ENCODE measurements at regions not wholly inside any gene's neighbourhood (a gene's known extent, or its start where the extent isn't known, plus 50 kb on each side); places are given as distances from the start of the nearest gene placed in this dataset.

DNA sequence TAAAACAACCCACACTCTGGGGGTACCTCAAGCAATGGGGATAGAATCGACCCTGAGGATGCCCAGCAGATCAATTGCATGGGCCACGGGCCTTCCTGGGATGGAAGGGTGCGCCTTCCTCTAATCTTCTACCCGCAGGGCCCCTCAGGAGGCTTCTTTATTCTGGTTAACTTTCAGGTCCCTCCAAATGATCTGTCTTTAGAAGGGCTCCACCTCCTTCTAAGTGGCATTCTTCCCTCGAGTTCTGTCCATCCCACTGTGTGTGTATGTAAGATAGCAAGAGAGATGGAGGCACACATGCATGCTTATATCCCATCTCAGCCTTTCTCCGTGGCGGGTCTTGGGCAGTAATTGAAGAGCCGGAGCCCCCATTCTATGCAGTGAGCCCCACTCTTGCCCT, 125.7 kb downstream of the MRM1 start:
- DNase-seq (ENCODE audit: low spot score in 2 of 2) (no peak), FAIRE-seq (no peak)

- FAIRE-seq = no peak
- no peak for DNase-seq (ENCODE audit: low spot score in 2 of 2)
Measured at GRCh38 chr17:36727577-36727976, 126.2 kb downstream of the MRM1 start.

GRCh38 chr17:36728030-36728991, 126.9 kb downstream of the MRM1 start:
- FAIRE-seq (no peak), DNase-seq (ENCODE audit: low spot score in 2 of 2) (no peak)

DNA sequence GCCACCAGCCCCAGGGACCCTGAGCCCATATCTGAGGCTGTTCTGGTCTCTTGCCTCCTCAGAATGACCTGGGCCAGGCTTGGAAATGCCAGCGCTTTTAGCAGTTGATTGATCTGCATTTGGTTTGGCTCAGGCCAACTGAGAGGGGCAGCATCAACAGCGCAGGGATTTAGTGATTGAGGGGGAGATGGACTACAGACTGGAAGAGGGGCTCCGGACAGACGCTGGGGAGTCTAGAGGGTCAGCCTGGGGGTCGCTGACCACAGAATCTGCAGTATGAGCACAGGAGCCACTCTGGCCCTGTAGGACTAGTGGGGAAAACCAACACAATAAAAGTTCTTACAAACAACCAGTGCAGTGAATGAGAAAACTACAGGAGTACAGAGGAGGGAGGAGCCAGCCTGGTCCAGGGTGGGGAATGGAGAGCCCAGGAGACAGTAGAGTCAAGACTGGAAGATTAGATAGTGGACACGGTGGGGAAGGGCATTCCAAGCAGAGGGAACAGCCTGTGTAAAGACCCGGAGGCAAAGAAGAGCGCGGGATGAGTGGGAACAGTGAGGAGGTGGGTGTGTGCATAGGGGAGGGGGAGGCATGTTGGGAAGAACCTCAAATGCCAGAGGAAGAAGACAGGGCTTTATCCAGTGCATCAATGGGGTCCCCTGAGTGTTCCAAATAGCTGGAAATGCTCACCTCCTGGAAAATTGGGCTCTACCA, 128.9 kb downstream of the MRM1 start:
- DNase-seq (ENCODE audit: low spot score in 2 of 2) (no peak), FAIRE-seq (no peak)

DNA sequence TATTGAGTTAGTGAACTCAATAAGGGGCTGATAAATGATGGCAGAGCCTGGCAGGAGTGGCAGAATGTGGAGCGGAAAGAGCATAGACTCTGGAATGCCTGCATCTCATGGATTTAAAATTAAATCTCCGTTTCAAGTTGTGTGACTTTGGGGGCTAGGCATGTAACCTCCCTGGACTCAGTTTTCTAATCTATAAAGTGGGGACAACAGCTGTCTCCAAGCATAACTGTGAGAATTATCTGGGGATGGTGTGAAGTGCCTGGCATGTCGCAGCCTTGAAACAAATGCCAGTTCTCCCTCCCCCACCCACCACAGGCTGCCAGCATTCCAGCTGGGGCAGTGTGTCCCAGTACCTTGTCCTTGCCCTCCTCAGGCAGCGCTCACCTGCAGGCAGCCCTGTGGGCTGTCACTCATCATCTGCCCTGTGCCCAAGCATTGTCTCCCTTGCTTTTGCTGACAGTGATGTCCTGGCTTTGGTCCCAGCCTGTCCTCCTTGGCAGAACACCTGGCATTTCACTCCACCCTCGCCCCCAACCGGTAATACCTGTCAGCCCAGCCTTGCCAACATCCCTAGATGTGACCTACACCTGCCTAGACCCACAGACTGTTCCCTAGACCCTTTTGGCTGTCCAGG, 129.6 kb downstream of the MRM1 start:
- FAIRE-seq = no peak
- no peak for DNase-seq (ENCODE audit: low spot score in 2 of 2)

GRCh38 chr17:36731811-36732210, 130.4 kb downstream of the MRM1 start:
- DNase-seq (ENCODE audit: low spot score in 2 of 2) (no peak), FAIRE-seq (no peak)

- DNase-seq (ENCODE audit: low spot score in 2 of 2) = no peak
- no peak for FAIRE-seq
Measured at GRCh38 chr17:36732351-36732750, 131.0 kb downstream of the MRM1 start.

DNA sequence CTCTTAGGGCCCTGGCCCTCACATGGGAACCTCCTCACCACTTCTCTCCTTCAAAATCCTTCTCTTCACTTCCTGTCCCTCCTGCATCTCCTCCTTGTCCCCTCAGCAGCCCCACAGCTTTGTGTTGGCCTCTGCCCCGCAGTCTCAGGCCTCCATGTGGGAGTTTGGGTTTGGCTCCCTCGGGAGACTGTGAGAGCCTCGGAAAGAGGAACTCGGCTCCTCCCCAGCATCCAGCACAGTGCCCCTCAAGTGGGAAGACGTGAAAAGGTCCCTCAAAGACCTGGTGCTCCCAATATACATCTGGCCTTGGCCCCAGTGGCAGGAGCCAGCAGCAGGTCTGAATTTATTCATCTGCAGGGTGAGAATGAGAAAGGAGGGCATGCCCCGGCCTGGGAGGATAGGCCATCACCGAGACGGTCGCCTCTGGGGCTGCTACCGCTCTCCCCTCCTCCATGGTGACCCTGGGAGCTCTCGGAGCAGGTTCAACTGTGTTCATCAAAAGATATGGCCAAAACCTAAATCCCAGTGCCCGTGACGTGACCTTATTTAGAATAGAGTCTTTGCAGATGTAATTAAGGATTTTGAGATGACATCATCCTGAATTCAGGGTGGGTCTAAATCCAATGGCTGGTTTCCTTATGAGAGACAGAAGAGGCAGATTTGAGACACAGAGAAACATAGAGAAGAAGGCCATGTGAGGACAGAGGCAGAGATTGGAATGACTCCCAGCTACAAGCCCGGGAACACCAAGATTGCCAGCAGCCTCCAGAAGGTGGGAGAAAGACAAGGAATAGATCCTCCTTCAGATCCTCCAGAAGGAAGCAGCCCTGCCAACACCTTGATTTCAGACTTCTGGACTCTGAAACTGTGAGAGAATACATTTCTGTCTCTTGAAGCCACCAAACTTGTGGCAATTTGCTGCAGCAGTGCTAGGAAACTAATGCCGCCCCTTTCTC, 135.1 kb downstream of the MRM1 start:
- FAIRE-seq (no peak), DNase-seq (ENCODE audit: low spot score in 2 of 2) (no peak)

DNA sequence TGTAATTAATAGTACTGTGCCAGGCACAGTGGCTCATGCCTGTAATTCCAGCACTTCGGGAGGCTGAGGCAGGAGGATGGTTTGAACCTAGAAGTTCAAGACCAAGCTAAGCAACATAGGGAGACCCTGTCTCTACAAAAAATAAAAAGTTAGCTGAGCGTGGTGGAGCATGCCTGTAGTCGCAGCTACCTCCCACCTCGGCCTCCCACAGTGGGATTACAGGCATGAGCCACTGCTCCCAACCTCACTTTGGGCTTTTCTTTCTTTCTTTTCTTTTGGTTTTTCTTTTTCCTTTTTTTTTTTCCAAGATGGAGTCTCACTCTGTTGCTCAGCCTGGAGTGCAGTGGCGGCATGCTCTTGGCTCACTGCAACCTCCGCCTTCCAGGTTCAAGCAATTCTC, 137.8 kb downstream of the MRM1 start:
- no peak for DNase-seq (ENCODE audit: low spot score in 2 of 2)
- no peak for FAIRE-seq

DNA sequence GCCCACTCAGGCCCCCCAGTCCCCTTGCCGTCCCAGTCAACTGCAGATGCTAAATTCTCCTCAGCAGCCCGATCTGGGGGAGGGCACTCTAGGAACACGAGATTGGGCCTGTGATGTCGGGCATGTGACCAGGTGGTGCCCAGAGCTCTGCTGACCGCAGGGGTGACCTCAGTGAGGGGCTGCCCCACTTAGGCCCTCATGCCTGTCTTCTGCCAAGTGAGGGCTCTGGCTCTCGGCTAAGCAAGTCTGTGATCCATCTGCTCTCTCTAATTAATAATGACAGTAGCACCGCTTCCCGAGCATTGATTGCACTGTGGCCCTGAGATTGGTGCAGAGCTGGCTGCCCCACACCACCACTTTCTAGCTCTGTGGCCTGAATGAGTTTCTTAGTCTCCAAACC, 138.8 kb downstream of the MRM1 start:
- no peak for DNase-seq (ENCODE audit: low spot score in 2 of 2)
- no peak for FAIRE-seq

DNA sequence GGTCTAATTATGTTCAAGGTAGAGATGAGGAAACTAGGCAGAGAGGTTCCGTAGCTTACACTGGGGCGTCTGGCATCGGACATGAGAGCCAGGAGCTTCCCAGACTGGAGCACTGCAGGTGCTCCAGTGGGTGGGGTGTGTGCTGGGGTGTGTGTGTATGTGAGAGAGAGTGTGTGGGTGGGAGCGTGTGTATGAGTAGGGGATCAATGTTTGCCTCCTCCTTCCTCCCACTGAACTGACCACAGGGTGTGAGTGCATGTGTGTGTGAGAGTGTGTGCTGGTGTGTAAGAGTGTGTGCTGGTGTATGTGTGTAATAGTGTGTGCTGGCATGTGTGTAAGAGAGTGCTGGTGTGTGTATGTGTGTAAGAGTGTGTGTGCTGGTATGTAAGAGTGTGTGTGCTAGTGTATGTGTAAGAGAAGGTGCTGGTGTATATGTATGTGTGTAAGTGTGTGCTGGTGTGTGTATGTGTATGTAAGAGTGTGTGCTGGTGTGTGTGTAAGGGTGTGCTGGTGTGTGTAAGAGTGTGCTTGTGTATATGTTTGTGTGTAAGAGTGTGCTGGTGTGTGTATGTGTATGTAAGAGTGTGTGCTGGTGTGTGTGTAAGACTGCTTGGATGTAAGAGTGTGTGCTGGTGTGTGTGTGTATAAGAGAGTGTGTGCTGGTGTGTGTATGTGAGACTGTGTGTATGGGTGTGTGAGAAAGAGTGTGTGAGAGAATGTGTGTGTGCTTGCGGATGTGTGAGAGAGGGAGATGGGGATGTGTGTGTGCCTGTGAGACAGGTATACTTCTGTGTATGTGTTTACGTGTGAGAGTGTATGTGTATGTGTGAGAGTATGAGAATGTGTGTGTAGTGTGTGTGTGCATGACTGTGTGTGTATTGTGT, 139.9 kb downstream of the MRM1 start:
- no peak for DNase-seq (ENCODE audit: low spot score in 2 of 2)
- no peak for FAIRE-seq

GRCh38 chr17:36742267-36743000, 141.1 kb downstream of the MRM1 start:
- no peak for FAIRE-seq

GRCh38 chr17:36743130-36743529, 141.7 kb downstream of the MRM1 start:
- DNase-seq (ENCODE audit: low spot score in 2 of 2) = no peak
- no peak for FAIRE-seq

More at GRCh38 chr17:36742267-36743000, 141.1 kb downstream of the MRM1 start:
- no peak for DNase-seq (ENCODE audit: low spot score in 2 of 2)

GRCh38 chr17:36746381-36747053, 145.1 kb downstream of the MRM1 start:
- FAIRE-seq = no peak

DNA sequence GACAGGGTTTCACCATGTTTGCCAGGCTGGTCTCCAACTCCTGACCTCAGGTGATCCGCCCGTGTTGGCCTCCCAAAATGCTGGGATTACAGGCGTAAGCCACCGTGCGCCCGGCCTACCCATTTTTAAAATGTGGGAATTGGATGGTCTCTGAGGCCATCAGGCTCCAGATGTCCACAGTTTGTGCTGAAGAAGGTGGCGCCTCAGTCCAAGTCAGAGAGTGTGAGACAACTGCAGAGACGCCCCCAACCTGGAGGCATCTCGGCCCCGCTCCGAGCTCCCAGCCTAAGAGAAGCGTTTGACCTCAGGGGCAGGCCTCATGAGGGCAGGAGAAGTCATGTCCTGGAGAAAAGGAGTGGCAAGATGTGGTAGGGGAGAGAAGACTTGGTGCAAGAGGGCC, 146.5 kb downstream of the MRM1 start:
- DNase-seq (ENCODE audit: low spot score in 2 of 2) (no peak), FAIRE-seq (no peak)

More at GRCh38 chr17:36746381-36747053, 145.1 kb downstream of the MRM1 start:
- DNase-seq (ENCODE audit: low spot score in 2 of 2) = no peak

DNA sequence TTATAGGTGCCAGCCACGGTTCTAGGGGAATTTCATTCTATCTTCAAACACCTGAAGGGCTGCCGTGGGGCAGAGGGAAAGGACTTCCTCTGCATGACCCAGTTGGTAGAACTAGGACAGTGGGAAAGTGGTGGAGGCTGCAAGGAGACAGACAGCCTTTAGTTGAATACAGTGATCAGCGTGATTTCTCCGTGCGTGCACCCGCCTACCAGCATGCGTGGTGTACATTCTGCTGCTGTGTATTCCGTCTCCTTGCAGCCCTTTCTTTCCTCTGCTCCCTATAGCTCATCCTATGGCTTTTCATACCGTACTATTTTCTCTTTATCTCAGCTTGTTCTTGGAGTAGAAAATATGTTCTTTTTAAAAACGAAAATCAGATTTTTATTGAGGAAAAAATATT, 146.9 kb downstream of the MRM1 start:
- FAIRE-seq (no peak), DNase-seq (ENCODE audit: low spot score in 2 of 2) (no peak)

DNA sequence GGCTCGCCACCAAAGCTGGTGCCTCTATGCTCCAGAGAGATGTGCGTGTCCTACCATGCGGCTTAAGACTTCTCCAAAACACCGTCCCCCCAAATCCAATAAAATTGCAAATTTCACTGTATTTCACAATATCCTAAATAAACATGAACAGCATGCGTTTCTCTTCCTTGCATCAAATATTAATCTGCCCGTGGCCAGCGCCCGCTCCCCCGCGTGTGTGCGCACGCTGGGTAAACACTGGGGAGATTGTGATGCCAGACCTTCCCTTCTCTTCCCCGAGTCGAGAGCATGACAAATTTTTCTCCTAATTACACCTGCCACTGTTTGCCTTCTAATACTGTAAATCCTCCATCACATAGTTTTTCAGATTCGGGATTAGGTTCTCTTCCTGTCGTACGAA, 148.1 kb downstream of the MRM1 start:
- FAIRE-seq = no peak
- no peak for DNase-seq (ENCODE audit: low spot score in 2 of 2)

Measured in frontal cortex (tissue), 3 donors.